GM21515 (cell line): ENCODE measurements at regions not wholly inside any gene's neighbourhood (a gene's known extent, or its start where the extent isn't known, plus 50 kb on each side); places are given as distances from the start of the nearest gene placed in this dataset.

Experiments
- ATAC-seq: cut with Tn5 transposase; IDR thresholded peaks from one replicate; pipeline ENCODE4 v1.9.1; 2021; ENCODE audit not compliant: unreplicated experiment

DNA sequence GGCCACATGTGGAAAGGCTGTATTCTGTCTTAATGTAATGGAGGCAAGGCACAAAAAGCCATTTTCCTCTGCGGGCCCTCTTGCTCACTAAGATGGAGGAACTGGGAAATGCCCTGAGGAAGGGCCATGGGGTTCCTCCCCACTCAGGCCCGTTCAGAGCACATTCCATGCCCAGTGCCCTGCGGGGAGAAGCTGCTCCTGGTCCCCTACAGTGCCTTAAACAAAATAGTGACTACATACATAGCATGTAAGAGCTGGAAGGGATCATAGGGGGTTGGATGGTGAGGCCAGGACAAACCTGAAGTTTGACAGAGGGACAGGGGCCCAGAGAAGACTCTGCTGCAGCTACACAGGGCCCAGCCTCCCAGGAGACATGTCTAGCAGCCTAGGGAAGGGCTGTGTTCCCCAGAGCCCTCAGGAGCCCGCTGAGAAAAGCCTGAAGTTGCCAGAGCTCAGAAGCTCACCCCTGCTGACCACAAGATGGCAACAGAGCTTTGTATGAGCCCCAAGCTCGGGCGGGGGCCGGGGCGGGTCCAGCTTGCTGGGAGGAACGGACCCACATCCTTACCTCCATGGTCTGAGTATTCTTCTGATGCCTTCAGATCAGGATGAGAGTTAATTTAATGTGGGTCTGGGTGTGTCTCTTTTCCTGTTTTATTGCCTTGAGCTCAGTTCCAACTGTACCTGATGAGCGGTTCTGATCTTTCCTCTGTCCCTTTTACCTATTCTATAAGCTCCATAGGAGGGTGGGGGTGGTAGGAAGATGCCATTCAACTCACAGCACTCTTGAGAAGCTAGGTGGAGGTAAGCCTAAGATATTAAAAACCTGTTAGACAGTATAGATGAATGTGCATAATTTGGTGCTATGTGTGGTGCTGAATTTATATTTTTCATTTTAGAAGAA, 242.9 kb downstream of the CDC5L start:
- ATAC-seq = no peak

- ATAC-seq = no peak
These were observed 244.5 kb downstream of the CDC5L start for GRCh38 chr6:44631968-44632367.

- ATAC-seq = no peak
These were observed 246.8 kb downstream of the CDC5L start for GRCh38 chr6:44634321-44634720.

DNA sequence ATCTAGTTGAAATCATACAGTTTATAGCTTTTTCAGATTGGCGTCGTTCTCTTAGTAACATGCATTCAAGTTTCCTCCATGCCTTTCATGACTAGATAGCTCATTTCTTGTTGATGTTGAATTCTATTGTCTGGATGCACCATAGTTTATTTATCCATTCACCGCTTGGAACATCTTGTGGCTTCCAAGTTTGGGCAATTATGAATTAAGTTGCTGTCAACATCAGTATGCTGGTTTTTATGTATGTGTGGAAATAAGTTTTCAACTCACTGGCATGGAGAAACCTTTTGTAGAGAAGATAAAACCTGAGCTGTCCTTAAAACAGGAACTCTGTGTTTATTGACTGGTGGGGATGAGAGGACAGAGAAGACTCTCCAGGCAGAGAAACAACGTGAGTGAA, 248.0 kb downstream of the CDC5L start:
- no peak for ATAC-seq

DNA sequence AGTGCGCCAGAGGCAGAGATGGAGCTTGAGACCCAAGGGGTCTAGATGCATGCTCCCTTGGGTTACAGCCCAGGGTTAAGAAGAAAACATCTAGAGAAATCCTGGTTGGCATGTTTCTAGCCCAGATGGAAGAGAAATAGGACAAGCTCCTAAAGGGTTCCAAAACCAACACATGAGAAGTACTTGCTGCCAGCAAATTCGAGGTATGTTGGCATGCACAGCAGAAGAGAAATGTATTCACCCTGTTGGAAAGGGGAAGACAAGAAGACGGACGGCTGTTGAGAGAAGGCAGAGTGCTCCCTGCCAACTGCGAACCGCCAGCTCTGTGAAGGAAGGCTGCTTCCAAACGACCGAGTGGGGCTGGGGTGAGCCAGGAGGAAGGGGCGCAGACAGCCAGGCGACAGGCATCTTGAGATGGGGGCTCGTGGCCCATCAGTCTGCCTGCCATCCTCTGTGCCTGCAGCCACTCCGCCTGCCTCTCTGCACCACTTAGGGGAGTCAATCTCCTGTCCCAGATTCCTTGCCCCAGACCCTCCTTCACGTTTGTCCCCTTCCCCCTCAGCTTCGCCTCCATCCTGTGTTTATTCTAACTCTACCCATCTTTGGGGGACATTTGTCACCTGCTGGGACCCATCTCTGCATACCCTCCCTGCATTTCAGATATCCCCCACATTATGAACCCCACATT, 249.2 kb downstream of the CDC5L start:
- no peak for ATAC-seq

GRCh38 chr6:44641344-44642031, 254.0 kb downstream of the CDC5L start:
- no peak for ATAC-seq

GRCh38 chr6:44642349-44642748, 254.8 kb downstream of the CDC5L start:
- ATAC-seq = no peak

DNA sequence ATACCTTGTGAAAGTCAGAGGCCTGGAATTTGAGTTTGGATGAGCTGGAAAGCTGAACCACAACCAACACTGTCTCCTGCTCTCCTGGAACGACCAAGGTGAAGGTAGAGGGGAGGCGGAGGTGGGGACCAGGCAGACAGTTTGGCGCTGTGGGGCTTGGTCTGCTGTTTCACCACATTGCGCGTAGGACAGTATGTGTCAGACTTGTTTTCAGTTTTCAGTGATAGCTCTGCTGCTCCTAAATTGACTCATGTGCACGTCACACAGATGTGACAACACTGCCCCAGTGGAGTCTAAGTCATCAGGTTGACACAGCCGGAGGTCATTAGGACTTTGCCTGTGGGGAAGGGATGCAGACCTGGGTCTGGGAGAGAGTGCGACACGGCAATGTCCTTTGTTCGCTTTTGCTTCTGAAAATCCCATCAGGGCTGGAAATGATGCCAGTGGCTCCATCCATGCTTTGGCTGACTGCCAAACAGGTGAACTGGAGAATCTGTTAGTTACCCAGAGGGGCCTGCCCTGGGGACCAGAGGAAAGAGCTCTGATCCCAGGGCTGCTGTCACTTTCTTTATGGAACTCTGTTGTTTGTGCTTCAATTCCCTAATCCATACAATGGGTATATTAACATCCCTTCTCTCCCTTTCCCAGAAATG, 255.5 kb downstream of the CDC5L start:
- ATAC-seq = no peak

DNA sequence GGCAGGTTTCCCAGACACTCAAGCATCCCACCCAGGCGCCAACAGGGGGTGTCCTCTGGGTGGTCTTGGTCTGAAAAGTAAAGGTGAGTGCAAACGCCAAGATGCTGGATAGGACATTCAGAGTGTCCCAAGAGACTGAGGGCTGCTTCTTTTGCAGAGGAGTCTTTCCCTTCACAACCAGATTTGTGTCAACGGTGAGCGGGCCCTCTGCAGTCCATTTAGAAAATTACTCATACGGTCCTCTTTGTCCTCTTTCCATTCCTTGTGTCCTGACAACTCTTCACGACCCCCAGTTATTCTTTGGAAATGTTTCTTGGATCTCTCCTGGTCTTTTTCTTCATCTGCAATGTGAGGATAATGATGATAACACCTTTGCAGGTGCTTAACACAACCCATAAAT, 257.8 kb downstream of the CDC5L start:
- no peak for ATAC-seq

DNA sequence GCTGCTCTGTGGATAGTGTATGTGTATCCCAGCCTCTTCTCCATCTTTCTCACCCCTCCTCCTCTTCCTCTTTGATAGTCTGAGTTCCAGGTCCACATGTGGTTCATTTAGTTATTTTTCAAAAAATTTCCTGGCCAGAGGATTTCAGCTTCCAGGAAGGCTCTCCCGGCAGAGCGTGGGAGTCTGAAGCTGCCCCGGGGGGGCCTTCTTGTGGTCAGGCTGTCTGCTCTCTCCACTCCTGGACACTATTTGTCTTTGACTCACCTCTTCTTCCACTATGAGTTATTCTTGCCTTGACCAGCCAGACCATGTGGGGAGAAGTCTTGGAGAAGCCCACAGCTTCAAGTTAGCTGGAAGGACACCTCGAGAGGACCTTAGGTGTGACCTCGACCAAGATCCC, 258.8 kb downstream of the CDC5L start:
- no peak for ATAC-seq

- no peak for ATAC-seq
These were observed 262.0 kb downstream of the CDC5L start for GRCh38 chr6:44649365-44650025.

- ATAC-seq = no peak
These were observed 263.0 kb downstream of the CDC5L start for GRCh38 chr6:44650495-44650894.

GRCh38 chr6:44650947-44651346, 263.4 kb downstream of the CDC5L start:
- no peak for ATAC-seq

GRCh38 chr6:44651604-44652003, 264.1 kb downstream of the CDC5L start:
- no peak for ATAC-seq

DNA sequence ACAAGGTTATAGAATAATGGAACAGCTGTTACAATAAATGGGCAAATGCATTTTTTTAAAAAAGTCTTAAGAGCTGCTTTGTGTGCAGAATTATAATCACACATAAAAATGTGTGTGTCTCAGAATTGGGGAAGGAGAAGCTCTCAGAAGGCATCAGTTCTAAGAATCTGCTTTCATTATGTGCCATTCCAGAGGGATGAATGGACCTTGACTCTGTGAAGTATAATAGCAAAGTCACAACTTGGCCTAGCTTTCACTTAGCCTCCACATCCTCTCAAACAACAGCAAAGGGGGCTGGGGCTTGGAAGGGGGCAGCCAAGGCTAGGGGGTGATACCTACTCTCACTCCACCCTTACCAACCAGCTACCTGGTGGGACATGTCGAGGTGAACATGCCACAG, 265.0 kb downstream of the CDC5L start:
- no peak for ATAC-seq

- no peak for ATAC-seq
These were observed 265.6 kb downstream of the CDC5L start for GRCh38 chr6:44653091-44653490.

GRCh38 chr6:44653761-44654218, 266.3 kb downstream of the CDC5L start:
- no peak for ATAC-seq

GRCh38 chr6:44655412-44656342, 268.2 kb downstream of the CDC5L start:
- no peak for ATAC-seq

DNA sequence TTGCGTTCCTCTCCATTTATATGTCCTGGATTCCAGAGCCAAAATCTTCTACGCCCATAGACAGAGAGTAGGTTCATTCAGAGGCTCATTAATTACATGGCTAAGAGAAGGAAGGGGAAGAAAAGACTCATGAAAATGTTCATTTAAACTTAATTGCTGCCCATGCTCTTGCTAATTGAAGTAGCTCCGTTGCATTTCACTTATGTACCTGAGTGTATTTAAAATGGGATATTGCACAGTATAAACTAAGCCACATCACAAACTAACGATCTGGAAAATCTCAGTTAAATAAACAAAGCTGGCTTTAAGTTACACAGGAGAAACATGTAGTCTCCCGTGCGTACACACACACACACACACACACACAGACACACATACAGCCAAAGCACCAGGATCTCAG, 269.2 kb downstream of the CDC5L start:
- ATAC-seq = no peak
